RWPE1 (cell line): ENCODE measurements at regions not wholly inside any gene's neighbourhood (a gene's known extent, or its start where the extent isn't known, plus 50 kb on each side); places are given as distances from the start of the nearest gene placed in this dataset.
"Not testable (repeated sequence)": the region's sequence is repeated elsewhere in the genome, so short reads cannot be mapped to it uniquely, and the experiment has no call there.

ENCODE experiments used
- CTCF ChIA-PET: fragments of 350-600 bp; sonication (Branson Sonifier 250); formaldehyde crosslinking; extraction: SDS; loops from one replicate; lab custom pipeline; 2021; lab: Yijun Ruan, JAX
- POLR2A ChIA-PET: fragments of 400-600 bp; formaldehyde crosslinking; extraction: SDS; loops from one replicate; lab custom pipeline; 2020; ENCODE audit warnings: antibody characterized with exemption; ENCODE audit not compliant: low non-redundant PET; lab: Yijun Ruan, JAX
- DNase-seq: peaks from one replicate; pipeline ENCODE4 v3.0.0; 2012; ENCODE audit warnings: low spot score
- H3K27ac ChIP-seq: fragments of 450-650 bp; 2 replicates; pipeline ENCODE4 v1.5.1; 2017
- CTCF ChIP-seq: fragments of 450-650 bp; conservative IDR thresholded peaks from 2 replicates; pipeline ENCODE4 v1.5.1; 2017; ENCODE audit warnings: low read depth, mild to moderate bottlenecking

GRCh38 chr3:29171043-29171990 lies 109.6 kb upstream of the RBMS3 start:
- H3K27ac ChIP-seq, result no peak overlapping the region
- ChIA-PET CTCF (no interaction called here), POLR2A (no interaction called here)
- DNase-seq, result no peak
- no peak for TF ChIP-seq CTCF

GRCh38 chr3:29176501-29176900 lies 104.4 kb upstream of the RBMS3 start:
- no peak for TF ChIP-seq CTCF
- DNase-seq, result no peak
- ChIA-PET POLR2A (no interaction called here), CTCF (no interaction called here)
- no peak overlapping the region for H3K27ac ChIP-seq

GRCh38 chr3:29178809-29179793 lies 101.8 kb upstream of the RBMS3 start:
- DNase-seq, result no peak
- POLR2A ChIA-PET, result no interaction called here
- TF ChIP-seq CTCF, result no peak
- CTCF ChIA-PET, result no interaction called here
- no peak overlapping the region for H3K27ac ChIP-seq

- CTCF ChIA-PET, result no interaction called here
- DNase-seq, result no peak
- POLR2A ChIA-PET, result no interaction called here
- TF ChIP-seq CTCF, result no peak
- H3K27ac ChIP-seq, result no peak overlapping the region
Measured at GRCh38 chr3:29181149-29181780, 99.6 kb upstream of the RBMS3 start.

- ChIA-PET CTCF (no interaction called here), POLR2A (no interaction called here)
- TF ChIP-seq CTCF, result no peak
- no peak for DNase-seq
- H3K27ac ChIP-seq, result no peak overlapping the region
Measured at GRCh38 chr3:29181872-29182271, 99.0 kb upstream of the RBMS3 start.

GRCh38 chr3:29182828-29183227 lies 98.0 kb upstream of the RBMS3 start:
- DNase-seq, POLR2A ChIA-PET, H3K27ac ChIP-seq, CTCF ChIA-PET: not testable (repeated sequence)
